HG03135 (cell line): ENCODE measurements at regions not wholly inside any gene's neighbourhood (a gene's known extent, or its start where the extent isn't known, plus 50 kb on each side); places are given as distances from the start of the nearest gene placed in this dataset.

ENCODE experiments used
- ATAC-seq: cut with Tn5 transposase; IDR thresholded peaks from one replicate; pipeline ENCODE4 v1.9.1; 2021; ENCODE audit warnings: mild to moderate bottlenecking, moderate library complexity; ENCODE audit not compliant: unreplicated experiment

- no peak for ATAC-seq
Observed at GRCh38 chr22:48459859-48460823, 1367.5 kb downstream of the BRD1 start.

GRCh38 chr22:48459259-48459658, 1368.4 kb downstream of the BRD1 start:
- ATAC-seq, result no peak

GRCh38 chr22:48456449-48456848, 1371.2 kb downstream of the BRD1 start:
- no peak for ATAC-seq

GRCh38 chr22:48453751-48454485, 1373.8 kb downstream of the BRD1 start:
- no peak for ATAC-seq

GRCh38 chr22:48453171-48453570, 1374.5 kb downstream of the BRD1 start:
- no peak for ATAC-seq

- no peak for ATAC-seq
Observed at GRCh38 chr22:48452766-48453165, 1374.9 kb downstream of the BRD1 start.

GRCh38 chr22:48451891-48452290, 1375.8 kb downstream of the BRD1 start:
- ATAC-seq, result no peak

- no peak for ATAC-seq
Observed at GRCh38 chr22:48450188-48450825, 1377.4 kb downstream of the BRD1 start.

GRCh38 chr22:48449466-48450187, 1378.0 kb downstream of the BRD1 start:
- ATAC-seq, result no peak

GRCh38 chr22:48448821-48449220, 1378.9 kb downstream of the BRD1 start:
- no peak for ATAC-seq

GRCh38 chr22:48445113-48445827, 1382.4 kb downstream of the BRD1 start:
- no peak for ATAC-seq

GRCh38 chr22:48444320-48445112, 1383.2 kb downstream of the BRD1 start:
- ATAC-seq, result no peak

- ATAC-seq, result no peak
Observed at GRCh38 chr22:48443680-48444079, 1384.0 kb downstream of the BRD1 start.

- no peak for ATAC-seq
Observed at GRCh38 chr22:48442663-48443062, 1385.0 kb downstream of the BRD1 start.

- ATAC-seq, result no peak
Observed at GRCh38 chr22:48441553-48441850, 1386.2 kb downstream of the BRD1 start.

- ATAC-seq, result no peak
Observed at GRCh38 chr22:48440673-48441552, 1386.8 kb downstream of the BRD1 start.

- ATAC-seq, result no peak
Observed at GRCh38 chr22:48440176-48440575, 1387.5 kb downstream of the BRD1 start.

- ATAC-seq, result no peak
Observed at GRCh38 chr22:48439560-48440135, 1388.0 kb downstream of the BRD1 start.
